NCI-H524 (cell line): ENCODE measurements at regions not wholly inside any gene's neighbourhood (a gene's known extent, or its start where the extent isn't known, plus 50 kb on each side); places are given as distances from the start of the nearest gene placed in this dataset.
A peak's percentile ranks its signal among the peaks of the same experiment; 100 is the strongest.
"Not testable (repeated sequence)": the region's sequence is repeated elsewhere in the genome, so short reads cannot be mapped to it uniquely, and the experiment has no call there.

ENCODE experiments used
- DNase-seq, 2 experiments: peaks; one replicate each; lab custom pipeline; 2025; lab: John Stamatoyannopoulos, UW

DNA sequence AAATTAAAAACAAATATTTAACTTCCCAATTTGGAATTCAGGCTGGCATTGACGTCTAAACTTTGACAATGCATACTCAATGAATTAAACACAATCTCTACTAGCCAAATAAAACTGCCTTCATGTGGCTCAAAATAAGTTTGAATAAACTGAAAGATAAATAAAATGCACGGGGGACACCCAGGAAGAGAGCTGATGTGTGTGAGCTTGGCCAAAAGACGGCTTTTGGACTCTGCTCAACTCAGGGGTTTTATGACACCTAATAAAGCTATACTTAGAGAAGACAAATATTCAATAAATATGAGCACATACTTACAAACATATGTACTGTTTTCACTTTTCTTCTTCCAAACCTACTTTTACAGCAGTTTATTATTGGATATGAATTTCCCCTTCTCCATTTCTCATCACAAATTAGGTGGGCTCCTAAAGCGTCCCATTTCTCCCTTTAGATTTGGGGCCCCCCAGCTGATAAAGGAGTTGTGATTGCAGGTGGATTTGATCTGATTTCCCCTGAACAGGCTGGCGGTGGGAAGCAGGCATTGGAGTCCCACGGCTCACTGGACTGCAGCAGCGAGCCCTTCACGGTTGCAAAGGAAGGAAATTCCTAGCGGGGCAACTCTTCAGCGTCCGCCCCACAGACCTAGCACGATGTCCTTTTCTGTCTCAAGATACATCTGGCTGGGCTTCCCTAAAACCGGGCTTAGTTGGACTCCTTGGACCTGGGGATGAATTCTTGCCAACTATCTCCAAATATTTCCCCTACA, 79.6 kb downstream of the INSIG1 start:
- no peak for DNase-seq

DNA sequence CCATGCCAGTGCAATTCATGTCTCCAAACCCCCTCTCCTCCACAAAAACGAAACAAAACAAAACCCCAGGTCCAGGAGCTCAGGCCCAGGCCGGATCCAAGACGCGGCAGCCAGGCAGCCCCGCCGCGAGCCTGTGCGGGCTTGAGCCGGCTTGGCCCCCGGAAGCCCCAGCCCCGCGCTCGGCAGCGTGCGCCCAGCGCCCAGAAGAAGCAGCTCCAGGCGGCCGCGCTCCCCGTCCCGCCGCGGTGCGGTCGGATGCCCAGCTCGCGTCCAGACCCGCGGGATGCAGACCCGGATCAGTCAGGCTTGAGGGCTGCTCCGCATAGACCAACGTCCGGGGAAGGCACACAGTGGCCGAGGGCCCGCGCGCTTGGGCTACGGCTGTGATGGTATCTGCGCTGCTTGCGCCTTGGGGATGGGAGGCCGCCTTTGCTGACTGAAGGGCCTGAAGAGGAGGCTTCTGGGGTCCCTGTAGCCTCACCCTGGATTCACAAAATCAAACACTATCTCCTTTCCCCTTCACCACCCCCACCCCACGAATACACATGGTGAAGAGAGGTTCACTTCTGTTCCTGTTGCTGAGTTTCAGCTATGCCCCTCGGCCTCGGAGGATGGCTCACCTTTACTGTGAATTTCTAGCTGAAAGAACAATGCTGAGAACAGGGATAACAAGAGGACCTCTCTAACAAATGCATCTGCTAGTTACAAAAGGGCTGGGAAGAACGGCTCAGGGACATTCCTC, 79.9 kb upstream of the EN2 start:
- DNase-seq, result peak in 1 of 2 experiments; percentile 11

DNA sequence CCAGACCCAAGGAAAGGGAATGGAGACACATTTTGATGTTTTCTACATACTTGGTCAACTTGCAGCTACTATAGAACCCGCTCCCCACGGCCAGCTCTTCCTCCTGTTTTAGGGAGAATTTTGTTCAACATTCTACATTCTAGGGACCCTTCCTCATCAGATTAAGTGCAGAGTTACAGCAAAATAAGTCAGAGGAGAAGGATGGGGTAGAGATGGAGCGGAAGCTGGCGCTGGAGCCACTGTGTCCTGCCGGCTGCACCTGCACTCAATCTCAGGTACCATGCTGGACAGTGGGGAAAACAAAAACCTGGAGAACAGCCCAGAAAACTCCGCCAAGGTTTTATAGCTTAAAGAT, 79.4 kb upstream of the EN2 start:
- DNase-seq, result no peak

DNA sequence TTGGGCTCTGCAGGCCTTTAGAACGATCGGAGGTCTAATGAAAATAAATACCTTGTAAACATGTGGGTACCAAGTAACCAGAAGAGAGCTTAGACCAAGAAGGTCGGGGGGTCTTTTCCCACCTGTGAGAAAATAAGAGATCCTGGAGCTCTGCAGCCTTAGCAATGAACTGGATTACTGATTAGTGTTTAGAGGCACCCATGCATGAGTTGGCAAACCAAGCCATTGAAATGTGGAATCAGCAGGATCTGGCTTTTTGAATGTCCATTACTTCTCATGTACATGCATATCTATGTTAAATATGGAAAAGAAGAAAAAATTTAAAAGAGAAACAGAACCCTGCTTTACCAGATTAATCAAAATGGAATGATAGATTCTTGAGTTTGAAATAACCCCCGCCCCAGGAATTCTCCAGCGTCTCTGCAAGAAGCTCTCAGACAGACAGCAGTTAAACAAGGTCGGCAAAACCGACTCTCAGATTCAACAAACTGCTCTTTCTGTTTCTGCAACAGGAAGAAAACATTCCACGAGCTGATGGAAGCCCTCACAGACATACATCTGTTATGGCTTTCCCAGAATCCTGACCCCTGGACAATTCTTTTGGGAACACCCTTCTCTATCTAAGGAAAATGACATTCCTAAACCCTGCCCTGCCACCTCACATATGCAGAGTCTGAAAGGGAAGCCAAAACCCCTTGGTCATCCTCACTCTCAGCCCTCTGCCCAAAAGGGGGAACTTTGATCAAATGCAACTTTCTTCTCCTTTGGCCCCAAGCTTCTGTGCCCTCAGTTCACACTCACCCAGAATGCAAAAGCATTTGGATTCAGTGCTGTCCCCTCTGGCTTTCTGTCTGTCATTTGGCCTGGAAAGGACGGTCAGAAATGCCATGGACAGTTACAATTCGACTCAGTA, 78.7 kb upstream of the EN2 start:
- no peak for DNase-seq

DNA sequence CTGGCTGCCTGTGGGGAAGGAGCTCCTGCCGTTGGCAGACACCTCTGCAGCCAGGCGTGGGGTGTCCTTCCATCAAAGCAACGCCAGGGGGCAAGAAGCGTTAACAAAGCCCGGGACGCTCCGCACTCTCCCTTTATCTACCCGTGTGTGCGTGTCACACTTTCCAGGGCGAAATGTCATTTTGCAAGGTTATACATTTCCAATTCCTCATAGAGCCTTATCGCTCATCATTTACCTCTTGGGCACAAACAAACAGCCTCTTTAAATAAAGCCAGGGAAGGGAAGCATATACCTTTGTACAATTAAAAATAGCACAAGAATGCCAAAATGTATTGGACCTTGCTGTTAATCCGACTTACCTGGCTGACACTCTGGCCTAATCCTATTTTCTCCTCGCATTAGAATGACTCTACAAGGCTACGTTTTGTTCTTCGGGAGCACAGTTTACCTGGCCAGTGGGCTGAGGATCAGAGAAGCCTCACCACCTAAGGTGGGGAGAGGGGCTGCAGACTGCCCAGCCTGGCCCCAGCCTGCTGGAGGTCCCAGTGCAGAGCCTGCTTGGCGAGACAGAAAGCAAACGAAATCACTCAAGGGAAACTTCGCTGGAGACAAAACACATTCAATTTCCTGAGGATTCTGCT, 77.6 kb upstream of the EN2 start:
- DNase-seq, result peak; percentile 76 to 83

DNA sequence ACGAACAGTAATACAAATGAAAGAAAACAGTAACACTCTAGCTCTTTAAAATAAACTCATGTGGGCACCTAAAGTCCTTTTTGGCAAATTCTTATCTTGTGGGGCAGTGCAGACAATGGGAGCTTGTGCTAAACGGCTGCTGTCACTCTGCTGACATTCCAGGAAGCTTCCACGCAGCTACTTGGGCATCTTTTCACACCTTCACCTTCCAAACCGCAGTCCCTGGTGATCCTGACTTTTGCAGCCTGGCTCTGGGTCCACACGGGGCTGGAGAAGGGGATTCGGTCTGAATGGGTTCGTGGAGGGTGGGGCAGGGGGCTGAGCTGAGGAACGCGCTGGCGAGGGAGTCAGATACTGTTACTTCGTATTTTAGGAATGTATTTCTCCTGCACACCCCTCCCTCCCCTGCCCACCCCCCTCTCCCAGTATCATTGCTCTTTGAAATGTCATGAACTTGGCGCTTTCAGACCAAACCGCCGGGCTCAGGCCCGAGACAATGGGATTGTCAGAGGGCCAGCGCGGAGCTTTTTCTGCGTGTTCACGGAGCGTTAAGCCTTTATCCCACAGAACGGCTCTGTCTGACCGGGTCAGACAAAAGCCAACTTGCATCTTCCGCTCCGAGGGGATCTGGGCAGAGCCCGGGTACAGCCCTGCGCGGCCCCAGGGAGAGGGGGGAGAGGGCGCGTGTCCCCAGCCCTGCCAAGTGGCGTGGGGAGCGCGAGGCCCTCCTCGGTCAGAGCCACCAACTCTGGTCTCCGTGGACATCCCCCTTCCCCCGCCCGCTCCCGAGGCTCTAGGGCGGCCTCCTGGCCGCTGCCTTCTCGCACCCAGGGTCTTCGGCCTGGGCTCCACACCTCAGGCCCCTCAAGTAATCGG, 76.7 kb upstream of the EN2 start:
- no peak for DNase-seq

DNA sequence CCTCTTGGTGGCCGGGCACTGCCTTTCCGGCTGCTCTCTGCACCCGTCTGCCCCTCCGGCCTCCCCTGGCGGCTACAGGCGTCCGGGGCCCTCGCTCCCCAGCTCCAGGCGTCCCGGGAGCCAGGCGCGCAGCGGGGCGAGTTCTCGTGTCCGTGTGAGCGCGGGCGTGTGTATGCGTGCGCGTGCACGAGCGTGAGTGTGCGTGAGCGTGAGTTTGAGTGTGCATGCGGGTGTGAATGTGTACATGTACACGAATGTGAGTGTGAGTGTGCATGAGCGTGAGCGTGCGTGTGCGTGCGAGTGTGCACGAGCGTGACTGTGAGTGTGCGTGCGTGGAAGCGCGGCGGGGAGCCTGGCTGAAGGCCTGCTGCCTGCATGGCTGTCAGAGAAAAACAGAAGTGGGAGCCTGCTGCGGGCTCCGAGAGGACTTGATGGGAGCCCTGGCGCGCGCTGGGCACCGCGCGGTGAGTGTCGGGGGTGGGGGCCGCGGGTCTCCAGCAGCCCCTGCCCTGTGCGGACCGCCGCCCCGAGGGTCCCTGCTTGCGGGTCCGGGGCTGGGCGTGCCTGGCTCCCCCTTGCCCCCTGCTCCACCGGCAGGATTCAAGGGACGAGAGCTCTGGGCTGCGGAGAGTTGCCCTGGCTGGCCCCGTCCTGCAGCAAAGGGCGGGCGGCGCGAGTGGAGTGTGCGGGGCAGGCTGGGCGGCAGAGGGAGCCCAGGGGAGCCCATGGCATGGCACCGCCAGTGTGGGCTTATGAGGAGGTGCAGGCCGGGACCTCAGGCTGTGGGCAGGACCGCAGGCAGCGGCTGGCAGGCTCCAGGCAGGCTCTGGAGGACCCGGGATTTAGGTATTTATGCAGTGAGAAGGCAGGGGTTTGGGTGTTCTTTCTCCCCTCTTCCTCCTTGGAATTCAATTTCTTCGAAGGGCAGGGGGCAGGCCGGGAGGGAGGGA, 75.8 kb upstream of the EN2 start:
- peak in 1 of 2 experiments; percentile 46 for DNase-seq

DNA sequence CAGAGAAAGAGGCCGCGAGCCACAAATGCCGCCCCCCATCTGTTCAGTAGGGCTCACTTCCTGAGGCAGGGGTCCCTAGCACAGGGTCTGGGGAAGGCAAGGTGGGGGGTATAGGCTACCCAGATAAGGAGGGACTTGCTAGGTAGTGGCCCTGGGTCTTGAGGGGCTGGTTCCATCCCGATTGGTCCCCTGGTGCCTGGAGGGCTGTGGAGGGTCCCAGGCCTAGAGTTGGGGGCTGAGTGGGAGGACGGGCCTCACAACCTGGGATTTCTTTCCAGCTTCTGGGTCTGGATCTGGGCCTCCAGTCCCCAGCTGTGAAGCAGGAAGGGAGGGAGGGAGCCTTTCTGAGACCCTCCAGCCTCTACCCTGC, 75.1 kb upstream of the EN2 start:
- DNase-seq, result no peak

DNA sequence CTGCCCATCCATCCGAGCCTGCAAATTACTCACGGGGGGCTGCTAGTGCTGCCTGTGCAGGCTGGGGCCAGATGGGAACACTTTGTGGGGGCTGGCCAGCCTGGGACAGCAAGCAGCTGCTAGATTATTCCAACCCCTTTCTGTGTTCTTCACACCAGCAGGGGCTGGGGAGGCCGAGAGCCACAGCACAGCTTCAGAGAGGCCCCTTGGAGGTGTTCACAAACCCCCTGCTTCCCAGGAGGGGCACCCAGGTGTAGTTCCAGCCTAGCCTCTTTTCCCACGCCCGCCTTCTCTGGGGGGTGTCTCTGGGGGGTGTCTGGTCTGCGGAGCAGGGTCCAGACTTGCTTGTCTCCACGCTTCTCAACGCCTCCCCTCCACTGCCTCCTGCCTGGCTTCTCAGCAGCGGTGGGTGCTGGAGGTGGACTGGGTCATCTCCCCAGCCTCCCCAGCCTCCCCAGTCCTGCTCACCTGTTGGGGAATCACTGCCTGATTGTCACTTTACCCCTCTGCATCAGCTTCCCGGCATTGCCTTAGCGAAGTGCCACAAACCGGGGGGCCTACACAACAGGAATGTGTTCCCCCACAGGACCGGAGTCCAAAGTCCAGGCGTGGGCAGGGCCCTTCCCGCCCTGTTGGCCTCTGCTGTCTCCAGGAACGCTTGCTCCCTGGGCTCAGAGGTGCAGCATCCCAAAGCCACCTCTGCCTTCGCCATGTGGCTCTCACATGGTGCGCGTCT, 74.0 kb upstream of the EN2 start:
- DNase-seq, result no peak

DNA sequence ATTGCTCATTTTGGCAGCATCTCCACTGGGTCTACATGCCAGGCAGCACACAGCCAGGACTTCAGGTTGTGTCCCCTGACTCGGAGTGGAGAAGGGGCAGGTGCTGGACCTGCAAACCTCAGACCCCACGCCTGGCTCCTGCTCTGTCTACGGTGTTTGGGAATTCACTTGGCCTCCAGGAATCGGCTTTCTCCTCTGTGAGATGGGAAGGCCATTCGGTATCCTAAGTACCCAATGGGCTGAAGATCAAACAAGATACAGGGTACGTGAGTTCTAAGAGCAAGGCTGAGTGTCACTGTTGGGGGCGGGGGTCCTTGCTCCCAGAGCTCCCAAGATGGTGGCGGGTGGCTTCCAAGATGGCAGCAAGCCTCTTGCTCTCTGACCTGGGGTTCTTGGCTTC, 73.2 kb upstream of the EN2 start:
- no peak for DNase-seq

DNA sequence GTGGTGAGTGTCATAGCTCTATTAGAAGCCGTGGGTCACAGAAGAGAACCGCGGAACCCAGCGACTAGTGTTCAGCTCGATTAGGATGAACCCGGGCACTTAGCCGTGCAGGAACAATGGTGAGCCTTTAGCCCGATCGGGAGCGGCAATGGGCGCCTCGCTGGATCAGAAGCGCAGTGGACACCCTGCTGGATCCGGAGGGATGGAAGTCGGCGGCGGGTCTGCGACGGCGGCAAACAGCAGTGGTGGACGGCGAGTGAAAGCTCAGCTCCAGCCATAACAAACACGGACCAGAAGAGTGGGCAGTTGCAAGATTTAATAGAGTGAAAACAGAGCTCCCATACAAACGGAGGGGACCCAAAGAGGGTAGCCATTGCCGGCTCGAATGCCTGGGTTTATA, 72.7 kb upstream of the EN2 start:
- DNase-seq, result not testable (repeated sequence)

DNA sequence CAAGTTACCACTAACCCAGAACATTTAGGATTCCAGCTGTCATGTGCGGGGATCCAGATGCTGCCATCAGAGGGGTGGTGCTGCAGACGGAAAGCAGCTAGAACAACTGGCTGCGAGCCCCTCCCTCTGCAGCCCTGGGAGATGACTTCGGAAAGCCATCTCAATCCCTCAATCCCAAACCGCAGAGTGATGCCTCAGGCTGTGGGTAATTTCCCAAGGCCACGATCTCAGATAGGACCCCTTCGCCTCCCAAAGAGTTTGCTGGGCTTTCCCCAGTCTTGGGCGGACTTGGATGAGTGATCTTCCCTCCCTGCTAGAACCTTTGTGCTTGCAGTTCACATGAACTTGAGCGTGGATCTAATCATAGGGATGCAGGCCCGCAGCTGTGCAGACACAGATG, 71.3 kb upstream of the EN2 start:
- no peak for DNase-seq

DNA sequence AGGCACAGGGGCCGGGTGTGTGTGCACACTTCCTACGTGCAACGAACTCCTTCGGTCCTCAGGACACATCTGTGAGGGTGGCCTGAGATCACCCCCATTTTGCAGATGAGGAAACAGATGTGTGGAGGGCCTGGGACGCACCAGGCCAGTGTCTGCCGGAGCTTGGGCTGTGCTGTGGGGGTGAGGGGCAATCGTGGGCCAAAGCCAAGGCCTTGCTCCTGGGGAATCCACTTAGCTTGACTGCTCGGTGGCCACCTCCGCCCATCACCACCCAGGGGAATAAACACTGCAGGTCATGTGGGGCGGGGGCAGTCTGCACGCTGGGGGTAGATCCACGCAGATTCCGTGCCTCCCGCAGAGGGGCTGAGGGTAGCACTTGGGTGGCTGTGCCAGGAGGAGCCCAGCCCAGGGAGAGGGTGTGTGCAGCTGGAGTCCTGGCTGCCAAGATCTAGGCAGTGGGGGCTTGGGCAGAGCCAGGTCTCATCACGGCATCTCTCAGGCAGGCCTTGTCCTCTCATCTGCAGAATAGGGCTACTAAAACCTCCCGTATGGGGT, 70.8 kb upstream of the EN2 start:
- DNase-seq, result no peak

DNA sequence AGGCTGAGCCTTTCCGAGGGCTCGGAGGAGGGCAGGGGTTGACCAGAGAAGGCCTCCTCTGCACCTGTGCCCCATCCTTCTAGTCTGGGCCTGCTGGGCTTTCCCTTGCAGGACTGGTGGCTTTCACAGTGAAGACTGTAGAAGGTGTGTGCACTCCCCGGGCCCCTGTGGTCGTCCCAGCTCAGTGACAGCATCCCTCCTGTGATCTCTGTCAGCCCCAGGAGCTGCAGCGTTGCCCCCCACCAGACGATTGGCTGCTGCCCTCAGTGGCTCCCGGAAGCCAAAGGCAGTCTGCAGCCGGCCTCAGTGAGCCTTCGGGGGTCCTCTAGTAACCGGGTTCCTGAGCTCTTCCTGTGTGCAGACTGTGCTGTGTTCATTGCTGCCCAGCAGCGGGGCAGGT, 69.4 kb upstream of the EN2 start:
- DNase-seq, result no peak

DNA sequence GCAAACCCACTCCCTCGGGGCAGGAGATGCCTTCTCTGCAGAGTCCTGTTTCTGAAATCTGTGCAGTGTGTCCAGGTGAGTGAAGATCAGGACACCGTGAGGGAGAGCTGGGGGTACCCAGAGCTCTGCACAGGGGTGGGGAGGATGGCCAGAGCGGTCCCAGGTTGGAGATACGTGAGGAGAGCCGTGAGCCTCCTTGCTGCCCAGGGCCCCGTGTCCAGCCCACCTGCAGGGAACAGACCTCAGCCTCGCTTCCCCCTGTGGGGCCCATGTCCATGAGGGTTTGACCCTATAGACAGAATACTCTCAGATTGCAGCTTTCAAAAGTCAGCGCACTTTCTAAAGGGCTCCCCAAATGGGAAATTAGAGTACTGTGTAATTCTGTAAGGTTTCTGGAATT, 66.5 kb upstream of the EN2 start:
- DNase-seq, result no peak

DNA sequence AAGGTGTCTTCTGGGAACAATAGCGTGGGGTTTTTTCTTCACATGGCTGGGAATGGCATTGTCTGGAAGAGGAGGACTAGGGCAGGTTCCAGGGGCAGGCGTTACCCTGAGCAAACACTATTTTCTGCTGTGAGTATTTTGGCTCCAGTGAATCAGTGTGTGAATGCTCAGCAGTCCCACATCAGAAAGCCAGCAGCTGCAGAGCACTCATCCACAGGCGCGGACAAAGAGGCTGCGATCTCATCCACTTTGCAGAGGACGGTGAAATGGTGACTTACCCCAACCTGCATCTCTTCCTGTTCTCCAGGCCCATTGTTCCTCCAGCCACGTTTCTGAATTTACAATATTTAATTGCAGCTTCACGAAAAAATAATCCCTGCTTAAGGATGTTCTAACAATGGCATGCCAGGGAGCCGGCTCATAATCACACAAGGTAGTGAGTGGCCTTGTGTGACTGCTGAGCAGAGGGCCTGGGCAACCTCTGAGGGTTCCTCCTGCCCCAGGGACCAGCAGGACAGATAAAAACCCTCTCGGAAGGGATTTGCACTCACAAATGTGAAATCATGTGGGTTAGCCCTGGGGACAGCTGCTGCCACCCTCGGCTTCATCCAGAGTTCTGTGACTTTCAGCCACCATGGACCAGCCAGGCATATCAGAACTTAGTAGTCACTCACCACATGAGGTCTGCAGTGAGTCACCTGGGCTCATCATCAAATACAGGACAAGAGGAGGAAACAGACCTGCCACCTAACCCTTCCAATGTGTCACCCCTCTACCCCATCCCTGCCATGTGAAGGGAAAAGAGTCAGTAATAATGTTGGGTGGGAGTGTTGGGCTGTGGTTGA, 65.0 kb upstream of the EN2 start:
- no peak for DNase-seq

DNA sequence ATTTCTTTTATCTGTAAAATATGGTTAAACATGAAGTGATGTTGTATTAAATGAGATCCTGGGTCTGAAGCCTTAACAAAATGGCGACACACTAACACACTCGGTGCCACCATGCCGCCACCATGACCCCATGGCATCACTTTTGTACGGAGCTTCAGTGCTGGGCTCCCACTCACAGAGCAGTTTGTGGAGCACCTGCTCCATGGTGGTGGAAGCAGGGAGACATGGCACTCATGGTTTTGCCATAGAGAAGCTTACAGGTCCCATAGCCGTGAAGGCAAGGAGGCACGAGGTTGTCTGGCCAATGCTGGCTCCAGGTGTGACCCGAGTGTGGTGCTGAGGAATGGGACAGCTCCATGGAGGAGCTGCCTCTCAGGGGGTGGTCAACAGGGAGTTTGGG, 63.5 kb upstream of the EN2 start:
- DNase-seq, result no peak

DNA sequence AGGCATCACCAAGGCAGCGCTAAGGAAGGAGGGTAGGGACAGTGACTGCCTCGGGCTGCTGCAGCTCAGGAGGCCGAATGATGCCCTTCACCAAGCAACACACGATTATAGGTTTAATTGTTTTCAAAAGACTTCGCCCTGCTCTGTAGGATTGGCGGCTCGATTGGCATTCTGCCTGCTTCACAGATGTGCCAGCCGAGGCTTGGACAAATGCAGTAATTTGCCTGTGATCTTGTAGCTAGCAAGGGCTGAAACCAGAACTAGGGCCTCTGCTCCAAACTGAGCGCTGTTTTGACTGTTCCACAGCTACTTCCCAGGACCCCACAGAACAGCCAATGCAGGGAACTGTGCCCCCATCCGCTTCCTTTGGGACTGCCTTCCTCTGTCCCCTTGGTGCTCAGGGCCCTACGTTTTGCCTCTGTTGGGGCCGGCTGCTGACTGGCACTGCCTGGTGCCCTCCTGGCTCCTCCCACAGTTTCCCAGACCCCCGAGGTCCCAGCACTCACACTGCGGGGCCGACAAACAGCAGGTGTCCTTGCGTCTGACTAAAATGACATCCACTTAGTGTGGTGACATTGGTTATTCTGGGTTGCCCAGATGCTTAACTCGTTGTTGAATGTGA, 62.6 kb upstream of the EN2 start:
- peak in 1 of 2 experiments; percentile 51 for DNase-seq
